NB4 (cell line): ENCODE measurements at regions not wholly inside any gene's neighbourhood (a gene's known extent, or its start where the extent isn't known, plus 50 kb on each side); places are given as distances from the start of the nearest gene placed in this dataset.
A peak's percentile ranks its signal among the peaks of the same experiment; 100 is the strongest.

ENCODE experiments used
- DNase-seq: peaks from one replicate; pipeline ENCODE4 v3.0.0; 2010; ENCODE audit warnings: low read depth
- H3K4me3 ChIP-seq: one replicate; pipeline ENCODE4 v1.5.1; 2011; ENCODE audit warnings: mild to moderate bottlenecking, low read depth, low read length, moderate library complexity
- CTCF ChIP-seq: IDR thresholded peaks from one replicate; pipeline ENCODE4 v1.5.1; 2012; ENCODE audit warnings: low read depth, low read length
- MAX ChIP-seq: IDR thresholded peaks from 2 replicates; pipeline ENCODE4 v1.6.1; 2011; ENCODE audit warnings: low read depth, low read length
- MYC ChIP-seq: IDR thresholded peaks from 2 replicates; pipeline ENCODE4 v1.6.1; 2011; ENCODE audit warnings: low read depth, low read length
- POLR2A ChIP-seq: IDR thresholded peaks from 2 replicates; pipeline ENCODE4 v1.6.1; 2011; ENCODE audit warnings: mild to moderate bottlenecking; ENCODE audit not compliant: insufficient read length; ENCODE audit errors: extremely low read depth

GRCh38 chr6:74287441-74287840, 591.4 kb downstream of the CD109 start:
- no peak overlapping the region for H3K4me3 ChIP-seq
- no peak for DNase-seq
- TF ChIP-seq POLR2A (no peak), MAX (no peak), CTCF (no peak), MYC (no peak)

GRCh38 chr6:74284284-74284683, 588.3 kb downstream of the CD109 start:
- no peak overlapping the region for H3K4me3 ChIP-seq
- no peak for DNase-seq
- TF ChIP-seq MAX: no peak
- no peak for TF ChIP-seq POLR2A
- TF ChIP-seq MYC: no peak
- no peak for TF ChIP-seq CTCF

- no peak for DNase-seq
- H3K4me3 ChIP-seq: no peak overlapping the region
- TF ChIP-seq CTCF (no peak), MAX (no peak), MYC (no peak), POLR2A (no peak)
Observed at GRCh38 chr6:74283532-74283931, 587.5 kb downstream of the CD109 start.

GRCh38 chr6:74282143-74282689, 586.2 kb downstream of the CD109 start:
- no peak overlapping the region for H3K4me3 ChIP-seq
- TF ChIP-seq MYC: no peak
- no peak for TF ChIP-seq MAX
- TF ChIP-seq CTCF: no peak
- TF ChIP-seq POLR2A: no peak
- DNase-seq: no peak

GRCh38 chr6:74280130-74280692, 584.2 kb downstream of the CD109 start:
- TF ChIP-seq CTCF (peak; percentile 32), POLR2A (no peak)
- no peak overlapping the region for H3K4me3 ChIP-seq
- no peak for DNase-seq

GRCh38 chr6:74277777-74278186, 581.8 kb downstream of the CD109 start:
- no peak for DNase-seq
- TF ChIP-seq MYC (no peak), CTCF (no peak), MAX (no peak), POLR2A (no peak)
- H3K4me3 ChIP-seq: no peak overlapping the region
